ENCODE measurements at regions not wholly inside any gene's neighbourhood (a gene's known extent, or its start where the extent isn't known, plus 50 kb on each side); places are given as distances from the start of the nearest gene placed in this dataset.

GRCh38 chr7:11294218-11294617, 320.5 kb downstream of the PHF14 start:
- in situ Hi-C loops (cut with MboI), result no loop called here
- no peak for TF ChIP-seq HMGN3 (IDR thresholded peaks at IDR 0.05; ENCODE audit: borderline replicate concordance, extremely low read depth, insufficient read length, low read depth, low read length)
- no peak for TF ChIP-seq CHD1 (IDR thresholded peaks at IDR 0.05; ENCODE audit: low read length)
- TF ChIP-seq ASH1L (IDR thresholded peaks at IDR 0.05; ENCODE audit: borderline replicate concordance, low read depth, partially characterized antibody), result no peak
- no peak for TF ChIP-seq SMAD1 (IDR thresholded peaks at IDR 0.05; ENCODE audit: low read depth, low read length, partially characterized antibody)
- no peak for TF ChIP-seq ZNF655 (CRISPR knock-in tag; IDR thresholded peaks at IDR 0.05)
- TF ChIP-seq, protein P1, sequence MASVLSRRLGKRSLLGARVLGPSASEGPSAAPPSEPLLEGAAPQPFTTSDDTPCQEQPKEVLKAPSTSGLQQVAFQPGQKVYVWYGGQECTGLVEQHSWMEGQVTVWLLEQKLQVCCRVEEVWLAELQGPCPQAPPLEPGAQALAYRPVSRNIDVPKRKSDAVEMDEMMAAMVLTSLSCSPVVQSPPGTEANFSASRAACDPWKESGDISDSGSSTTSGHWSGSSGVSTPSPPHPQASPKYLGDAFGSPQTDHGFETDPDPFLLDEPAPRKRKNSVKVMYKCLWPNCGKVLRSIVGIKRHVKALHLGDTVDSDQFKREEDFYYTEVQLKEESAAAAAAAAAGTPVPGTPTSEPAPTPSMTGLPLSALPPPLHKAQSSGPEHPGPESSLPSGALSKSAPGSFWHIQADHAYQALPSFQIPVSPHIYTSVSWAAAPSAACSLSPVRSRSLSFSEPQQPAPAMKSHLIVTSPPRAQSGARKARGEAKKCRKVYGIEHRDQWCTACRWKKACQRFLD (CRISPR knock-in tag; IDR thresholded peaks at IDR 0.05), result no peak
- no peak for TF ChIP-seq SRSF3 (IDR thresholded peaks at IDR 0.05; ENCODE audit: insufficient read depth, low read length)
- no peak for TF ChIP-seq HINFP (tag; conservative IDR thresholded peaks at IDR 0.05; ENCODE audit: low read depth)
- no peak for TF ChIP-seq LEF1 (IDR thresholded peaks at IDR 0.05)
- TF ChIP-seq ZNF76 (CRISPR knock-in tag; IDR thresholded peaks at IDR 0.05; ENCODE audit: borderline replicate concordance), result no peak
- no peak for TF ChIP-seq ZNF140 (CRISPR knock-in tag; IDR thresholded peaks at IDR 0.05)
- TF ChIP-seq ZNF764 (CRISPR knock-in tag; IDR thresholded peaks at IDR 0.05; ENCODE audit: low read depth), result no peak
- TF ChIP-seq CLOCK (CRISPR knock-in tag; IDR thresholded peaks at IDR 0.05; ENCODE audit: borderline replicate concordance), result no peak

More at GRCh38 chr7:11294218-11294617, 320.5 kb downstream of the PHF14 start:
- POLR2A ChIA-PET, result no interaction called here
- no peak overlapping the region for H3K9ac ChIP-seq (ENCODE audit: insufficient read depth in 1 of 2, low read depth in 2 of 2, low read length in 2 of 2)
- no peaks in the 10 kb centered on the region for H3K4me1 ChIP-seq (replicated peaks in 1 of 2; ENCODE audit: control insufficient read depth in 2 of 2, insufficient read depth in 2 of 2, low read length in 2 of 2)
- no peaks in the 10 kb centered on the region for H3K79me2 ChIP-seq (ENCODE audit: control insufficient read depth, insufficient read depth, low read length)
- H3K36me3 ChIP-seq (ENCODE audit: control insufficient read depth, insufficient read depth, low read length), result no peaks in the 10 kb centered on the region
- H2AFZ ChIP-seq (ENCODE audit: low read depth, low read length), result peak overlapping the region; percentile 17; the same call in 1 of the 2 replicates
- H3K4me3 ChIP-seq, result no peak overlapping the region
- ATAC-seq, result no peak
- CTCF ChIA-PET (ENCODE audit: low intra/inter-chr PET ratio), result no interaction called here
- no peaks in the 10 kb centered on the region for H3K9me1 ChIP-seq (ENCODE audit: control insufficient read depth, insufficient read depth, low read length)
- 22% methylated on average over 2 of the region's 2 CpGs for WGBS (ENCODE audit: insufficient coverage, low coverage, missing lambda C conversion rate)
- no peaks in the 10 kb centered on the region for H3K9me3 ChIP-seq (replicated peaks; ENCODE audit: control insufficient read depth, insufficient read depth, low read depth, low read length)
- H3K27ac ChIP-seq (ENCODE audit: extremely low read depth, low read depth, low read length), result no peak overlapping the region
- DNase-seq (ENCODE audit: extremely low read depth in 1 of 4, low spot score in 3 of 4), result no peak
- no peak overlapping the region for H3K4me2 ChIP-seq (ENCODE audit: insufficient read depth, low read length)
- H4K20me1 ChIP-seq (replicated peaks; ENCODE audit: control insufficient read depth, insufficient read depth, low read length), result no peaks in the 10 kb centered on the region
- FAIRE-seq, result peak; percentile 11
- no TSS peak for BruUV-seq (replicated peaks)
- no peaks in the 10 kb centered on the region for H3K27me3 ChIP-seq (ENCODE audit: control insufficient read depth in 2 of 2, insufficient read depth in 2 of 2, low read length in 2 of 2)
- intact Hi-C loops (cut with micrococcal nuclease), result no loop called here
